CD4-positive, alpha-beta T cell (primary cell): ENCODE measurements at regions not wholly inside any gene's neighbourhood (a gene's known extent, or its start where the extent isn't known, plus 50 kb on each side); places are given as distances from the start of the nearest gene placed in this dataset.

Source experiments
- ATAC-seq: fragments of 200-7000 bp; cut with Tn5 transposase; one replicate; pipeline ENCODE4 v1.10.0; 2022; ENCODE audit warnings: mild to moderate bottlenecking; ENCODE audit not compliant: poor library complexity
- CTCF ChIA-PET: fragments of 350-600 bp; sonication (Branson Sonifier 250); formaldehyde crosslinking; loops from one replicate; lab custom pipeline; 2021; ENCODE audit warnings: antibody characterized with exemption, inconsistent platforms; lab: Charles Lee
- POLR2A ChIA-PET: fragments of 350-600 bp; sonication (Branson Sonifier 250); formaldehyde crosslinking; loops from one replicate; lab custom pipeline; 2021; ENCODE audit warnings: antibody characterized with exemption, inconsistent platforms; lab: Charles Lee
- DNase-seq, 14 experiments: peaks; one replicate each; pipeline ENCODE4 v3.0.0-alpha.2; 2013 to 2020; ENCODE audit warnings: mixed read lengths in 2 of 14
- H3K27ac ChIP-seq, 2 donors: one replicate each; pipeline versions ENCODE4 v1.5.1 to v1.7.0; 2013; ENCODE audit warnings: low read length in 2 of 2, low read depth in 1 of 2, mild to moderate bottlenecking in 1 of 2
- H3K27me3 ChIP-seq, 2 experiments: 1 replicate in 1 of 2; 2 replicates in 1 of 2; pipeline versions ENCODE4 v1.6.1 to v1.7.0; 2013; ENCODE audit warnings: low read length in 2 of 2, control low read depth in 1 of 2, mild to moderate bottlenecking in 1 of 2, moderate library complexity in 1 of 2; ENCODE audit not compliant: insufficient read depth in 2 of 2, control insufficient read depth in 1 of 2
- H3K36me3 ChIP-seq: one replicate; pipeline ENCODE4 v1.6.1; 2013; ENCODE audit warnings: low read length, control low read depth; ENCODE audit not compliant: insufficient read depth
- H3K4me1 ChIP-seq: one replicate; pipeline ENCODE4 v1.6.1; 2013; ENCODE audit warnings: low read length, control low read depth; ENCODE audit not compliant: insufficient read depth
- H3K4me3 ChIP-seq: one replicate; pipeline ENCODE4 v1.5.1; 2013; ENCODE audit warnings: mild to moderate bottlenecking, low read length, moderate library complexity
- H3K9me3 ChIP-seq, 2 experiments: 1 replicate in 1 of 2; 2 replicates in 1 of 2; pipeline versions ENCODE4 v1.6.1 to v1.7.0; 2013; ENCODE audit warnings: low read length in 2 of 2, mild to moderate bottlenecking in 2 of 2, control low read depth in 1 of 2, moderate library complexity in 1 of 2; ENCODE audit not compliant: control insufficient read depth in 1 of 2, insufficient read depth in 1 of 2
- H3K27ac Mint-ChIP-seq: one replicate; pipeline ENCODE4 v1.8.0; 2020; ENCODE audit warnings: mixed read lengths
- H3K27me3 Mint-ChIP-seq: one replicate; pipeline ENCODE4 v1.8.0; 2021; ENCODE audit warnings: mixed read lengths
- H3K36me3 Mint-ChIP-seq: one replicate; pipeline ENCODE4 v1.8.0; 2021; ENCODE audit warnings: low read depth, mixed read lengths
- H3K4me1 Mint-ChIP-seq: one replicate; pipeline ENCODE4 v1.8.0; 2021; ENCODE audit warnings: low read depth, mixed read lengths
- H3K4me3 Mint-ChIP-seq: one replicate; pipeline ENCODE4 v1.8.0; 2020; ENCODE audit warnings: mild to moderate bottlenecking, mixed read lengths
- H3K9me3 Mint-ChIP-seq: one replicate; pipeline ENCODE4 v1.8.0; 2020; ENCODE audit warnings: mixed read lengths
- intact Hi-C, 2 experiments: fragments of 100-400 bp; cut with DNase I in 1 of 2; cut with micrococcal nuclease in 1 of 2; formaldehyde crosslinking; loops; one replicate each; pipeline versions ENCODE4 v1.15.1 to v1.9.0; 2023 to 2025; cut with DNase I, micrococcal nuclease
- TF ChIP-seq, protein P1 (sequence below): fragments of 200-600 bp; IDR thresholded peaks from one replicate; pipeline ENCODE4 v1.8.0; 2022; ENCODE audit warnings: antibody characterized with exemption, mild to moderate bottlenecking

DNA sequence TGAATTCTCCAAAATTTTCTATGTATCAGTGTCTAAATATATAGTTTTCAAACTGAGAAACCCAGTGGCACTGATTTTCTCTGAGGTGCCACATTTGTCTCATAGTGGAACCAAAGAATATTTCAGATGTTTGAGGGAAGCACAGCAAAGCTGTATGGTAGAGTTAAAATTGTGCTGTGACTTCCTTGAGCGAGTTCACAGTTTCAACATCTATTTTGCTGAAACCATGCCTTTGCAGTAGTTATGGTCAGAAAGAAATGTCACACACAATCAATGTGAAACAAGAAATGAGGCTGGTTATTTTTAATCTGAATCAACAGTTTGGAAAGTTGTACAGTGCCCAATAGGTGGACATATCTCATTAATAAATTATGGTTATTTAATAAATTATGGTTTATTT is 394.0 kb upstream of the SPTLC3 start:
- H3K27me3 Mint-ChIP-seq = no peaks in the 10 kb centered on the region
- H3K4me3 Mint-ChIP-seq = no peak overlapping the region
- ChIA-PET CTCF (no interaction called here), POLR2A (no interaction called here)
- H3K4me1 Mint-ChIP-seq = no peaks in the 10 kb centered on the region
- TF ChIP-seq, protein P1, sequence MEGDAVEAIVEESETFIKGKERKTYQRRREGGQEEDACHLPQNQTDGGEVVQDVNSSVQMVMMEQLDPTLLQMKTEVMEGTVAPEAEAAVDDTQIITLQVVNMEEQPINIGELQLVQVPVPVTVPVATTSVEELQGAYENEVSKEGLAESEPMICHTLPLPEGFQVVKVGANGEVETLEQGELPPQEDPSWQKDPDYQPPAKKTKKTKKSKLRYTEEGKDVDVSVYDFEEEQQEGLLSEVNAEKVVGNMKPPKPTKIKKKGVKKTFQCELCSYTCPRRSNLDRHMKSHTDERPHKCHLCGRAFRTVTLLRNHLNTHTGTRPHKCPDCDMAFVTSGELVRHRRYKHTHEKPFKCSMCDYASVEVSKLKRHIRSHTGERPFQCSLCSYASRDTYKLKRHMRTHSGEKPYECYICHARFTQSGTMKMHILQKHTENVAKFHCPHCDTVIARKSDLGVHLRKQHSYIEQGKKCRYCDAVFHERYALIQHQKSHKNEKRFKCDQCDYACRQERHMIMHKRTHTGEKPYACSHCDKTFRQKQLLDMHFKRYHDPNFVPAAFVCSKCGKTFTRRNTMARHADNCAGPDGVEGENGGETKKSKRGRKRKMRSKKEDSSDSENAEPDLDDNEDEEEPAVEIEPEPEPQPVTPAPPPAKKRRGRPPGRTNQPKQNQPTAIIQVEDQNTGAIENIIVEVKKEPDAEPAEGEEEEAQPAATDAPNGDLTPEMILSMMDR = no peak
- peaks cover 4% of the 10 kb centered on the region for H3K9me3 Mint-ChIP-seq
- Histone ChIP-seq H3K27me3 (no peaks in the 10 kb centered on the region), H3K27ac (no peak overlapping the region), H3K4me3 (no peak overlapping the region), H3K4me1 (no peaks in the 10 kb centered on the region), H3K9me3 (peaks cover 0 to 18% of the 10 kb centered on the region in 2 experiments), H3K36me3 (no peaks in the 10 kb centered on the region)
- no peaks in the 10 kb centered on the region for H3K36me3 Mint-ChIP-seq
- H3K27ac Mint-ChIP-seq = no peak overlapping the region
- ATAC-seq = no peak
- DNase-seq = no peak
- intact Hi-C loops = no loop called here

DNA sequence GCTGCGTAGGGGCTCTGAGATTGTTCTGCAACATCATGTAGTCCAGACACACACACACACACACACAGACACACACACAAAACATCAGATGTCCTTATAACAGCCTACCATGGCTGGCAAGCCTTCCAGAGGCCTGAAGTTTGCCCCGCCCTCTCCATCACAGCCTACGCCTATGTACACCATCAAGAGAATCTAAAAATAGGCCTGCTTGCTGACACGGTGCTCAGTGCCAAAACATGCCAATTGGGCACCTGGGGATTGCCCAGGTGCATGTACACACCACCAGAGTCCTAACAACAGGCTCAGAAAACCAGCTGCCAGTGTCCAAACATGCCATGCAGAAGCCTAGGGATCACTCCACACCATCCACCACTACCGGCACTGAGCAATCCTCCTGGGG is 391.7 kb upstream of the SPTLC3 start:
- H3K4me1 ChIP-seq = no peaks in the 10 kb centered on the region
- no peak overlapping the region for H3K27ac Mint-ChIP-seq
- intact Hi-C loops = no loop called here
- CTCF ChIA-PET = no interaction called here
- no peak for ATAC-seq
- H3K4me3 Mint-ChIP-seq = no peak overlapping the region
- POLR2A ChIA-PET = no interaction called here
- no peaks in the 10 kb centered on the region for H3K27me3 Mint-ChIP-seq
- H3K27me3 ChIP-seq = no peaks in the 10 kb centered on the region
- no peaks in the 10 kb centered on the region for H3K4me1 Mint-ChIP-seq
- H3K36me3 ChIP-seq = no peaks in the 10 kb centered on the region
- TF ChIP-seq, protein P1 = no peak
- peaks cover 4% of the 10 kb centered on the region for H3K9me3 Mint-ChIP-seq
- no peaks in the 10 kb centered on the region for H3K36me3 Mint-ChIP-seq
- peaks cover 0 to 18% of the 10 kb centered on the region in 2 experiments for H3K9me3 ChIP-seq
- H3K4me3 ChIP-seq = no peak overlapping the region
- DNase-seq = no peak
- no peak overlapping the region for H3K27ac ChIP-seq

DNA sequence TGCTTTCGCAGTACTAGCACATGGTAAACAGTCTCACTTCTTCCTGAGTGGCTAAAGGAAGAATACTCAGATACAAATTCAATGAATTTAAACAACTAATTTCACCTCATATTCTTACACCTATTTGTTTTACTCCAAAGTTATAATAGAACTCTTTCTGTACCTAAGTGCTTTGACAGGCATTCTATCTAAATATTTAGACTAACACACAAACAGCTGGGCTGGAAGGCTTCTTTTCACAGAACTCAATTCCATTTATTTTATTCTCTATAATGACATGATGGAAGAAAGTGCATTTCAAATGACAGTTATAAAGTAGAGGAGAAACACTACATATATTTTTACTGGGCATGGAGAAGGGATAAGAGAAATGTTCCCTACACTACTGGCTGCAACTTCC is 384.9 kb upstream of the SPTLC3 start:
- H3K4me1 ChIP-seq = no peaks in the 10 kb centered on the region
- ChIA-PET POLR2A (no interaction called here), CTCF (no interaction called here)
- peaks cover 6% of the 10 kb centered on the region for H3K9me3 Mint-ChIP-seq
- intact Hi-C loops = no loop called here
- TF ChIP-seq, protein P1 = no peak
- ATAC-seq (no peak), DNase-seq (no peak)
- no peaks in the 10 kb centered on the region for H3K36me3 Mint-ChIP-seq
- no peak overlapping the region for H3K27ac Mint-ChIP-seq
- H3K27ac ChIP-seq = no peak overlapping the region
- no peaks in the 10 kb centered on the region for H3K27me3 Mint-ChIP-seq
- H3K27me3 ChIP-seq = no peaks in the 10 kb centered on the region
- H3K4me3 Mint-ChIP-seq = no peak overlapping the region
- H3K4me1 Mint-ChIP-seq = no peaks in the 10 kb centered on the region
- H3K9me3 ChIP-seq = peaks cover 0 to 4% of the 10 kb centered on the region in 2 experiments
- no peaks in the 10 kb centered on the region for H3K36me3 ChIP-seq
- H3K4me3 ChIP-seq = no peak overlapping the region
